Fibroblast of lung (primary cell): ENCODE measurements at regions not wholly inside any gene's neighbourhood (a gene's known extent, or its start where the extent isn't known, plus 50 kb on each side); places are given as distances from the start of the nearest gene placed in this dataset.

Experiments
- DNase-seq, 2 donors: peaks; one replicate each; pipeline versions ENCODE4 v3.0.0 to v3.0.0-alpha.2; 2010; ENCODE audit warnings: low read depth in 2 of 2
- H2AFZ ChIP-seq: 2 replicates; pipeline ENCODE4 v1.5.1; 2012; ENCODE audit warnings: low read length, control low read depth, inconsistent platforms
- H3K27ac ChIP-seq: 2 replicates; pipeline ENCODE4 v1.5.1; 2011; ENCODE audit warnings: low read length, control low read depth; ENCODE audit not compliant: insufficient read depth
- H3K27me3 ChIP-seq: 2 replicates; pipeline ENCODE4 v1.5.1; 2011; ENCODE audit warnings: mild to moderate bottlenecking, low read length; ENCODE audit not compliant: control insufficient read depth, insufficient read depth
- H3K36me3 ChIP-seq: 2 replicates; pipeline ENCODE4 v1.5.1; 2011; ENCODE audit warnings: low read length; ENCODE audit not compliant: control insufficient read depth, insufficient read depth
- H3K4me1 ChIP-seq: 2 replicates; pipeline ENCODE4 v1.5.1; 2011; ENCODE audit warnings: low read length; ENCODE audit not compliant: control insufficient read depth, insufficient read depth; ENCODE audit errors: extremely low read depth
- H3K4me2 ChIP-seq: 2 replicates; pipeline ENCODE4 v1.5.1; 2011; ENCODE audit warnings: low read length, control low read depth; ENCODE audit not compliant: insufficient read depth; ENCODE audit errors: extremely low read depth
- H3K4me3 ChIP-seq, 4 experiments: fragments of 200-600 bp in 1 of 4; sonication (generic) in 1 of 4; replicated peaks in 1 of 4; 2 replicates each; pipeline ENCODE4 v1.5.1; 2011 to 2016; ENCODE audit warnings: low read length in 4 of 4, low read depth in 3 of 4, mild to moderate bottlenecking in 3 of 4, control low read depth in 2 of 4, inconsistent platforms in 1 of 4, mixed read lengths in 1 of 4; ENCODE audit not compliant: insufficient read depth in 1 of 4; ENCODE audit errors: control extremely low read depth in 1 of 4
- H3K79me2 ChIP-seq: 2 replicates; pipeline ENCODE4 v1.5.1; 2012; ENCODE audit warnings: mild to moderate bottlenecking, low read length, inconsistent platforms; ENCODE audit not compliant: control insufficient read depth, insufficient read depth
- H3K9ac ChIP-seq: 2 replicates; pipeline ENCODE4 v1.5.1; 2011; ENCODE audit warnings: mild to moderate bottlenecking, low read length, control low read depth; ENCODE audit not compliant: insufficient read depth
- H3K9me3 ChIP-seq: 2 replicates; pipeline ENCODE4 v1.5.1; 2012; ENCODE audit warnings: low read depth, low read length; ENCODE audit not compliant: control insufficient read depth, insufficient read depth
- H4K20me1 ChIP-seq: 2 replicates; pipeline ENCODE4 v1.5.1; 2011; ENCODE audit warnings: low read length; ENCODE audit not compliant: control insufficient read depth, insufficient read depth; ENCODE audit errors: extremely low read depth
- CTCF ChIP-seq, 2 donors: IDR thresholded peaks in 1 of 2; conservative IDR thresholded peaks in 1 of 2; 1 replicate in 1 of 2; 2 replicates in 1 of 2; pipeline ENCODE4 v1.5.1; 2011 to 2012; ENCODE audit warnings: low read length in 2 of 2, control low read depth in 1 of 2, inconsistent platforms in 1 of 2, low read depth in 1 of 2, mild to moderate bottlenecking in 1 of 2
- EZH2 ChIP-seq: IDR thresholded peaks from 2 replicates; pipeline ENCODE4 v1.5.1; 2012; ENCODE audit warnings: low read length, control low read depth, mild to moderate bottlenecking; ENCODE audit errors: missing control alignments

- no peaks in the 10 kb centered on the region for H3K27me3 ChIP-seq
Observed at GRCh38 chr10:20632696-20633095, 264.4 kb downstream of the NEBL start.

GRCh38 chr10:20631229-20631628 lies 265.9 kb downstream of the NEBL start:
- Histone ChIP-seq H2AFZ (no peak overlapping the region), H3K4me1 (no peaks in the 10 kb centered on the region), H3K36me3 (no peaks in the 10 kb centered on the region), H3K79me2 (no peaks in the 10 kb centered on the region), H4K20me1 (no peaks in the 10 kb centered on the region), H3K9me3 (no peaks in the 10 kb centered on the region), H3K27ac (no peak overlapping the region), H3K9ac (no peak overlapping the region), H3K4me2 (no peak overlapping the region), H3K4me3 (no peak overlapping the region), H3K27me3 (no peaks in the 10 kb centered on the region)
- no peak for TF ChIP-seq CTCF (conservative IDR thresholded peaks at IDR 0.05 in 1 of 2, IDR thresholded peaks at IDR 0.05 in 1 of 2; ENCODE audit: low read depth in 1 of 2, low read length in 2 of 2)
- no peak for TF ChIP-seq EZH2
- no peak for DNase-seq

More at GRCh38 chr10:20632696-20633095, 264.4 kb downstream of the NEBL start:
- Histone ChIP-seq H3K4me3 (no peak overlapping the region), H2AFZ (no peak overlapping the region), H3K9me3 (no peaks in the 10 kb centered on the region), H3K27ac (no peak overlapping the region), H3K79me2 (no peaks in the 10 kb centered on the region), H3K4me1 (no peaks in the 10 kb centered on the region), H3K36me3 (no peaks in the 10 kb centered on the region), H4K20me1 (no peaks in the 10 kb centered on the region), H3K9ac (no peak overlapping the region), H3K4me2 (no peak overlapping the region)
- no peak for TF ChIP-seq CTCF (conservative IDR thresholded peaks at IDR 0.05 in 1 of 2, IDR thresholded peaks at IDR 0.05 in 1 of 2; ENCODE audit: low read depth in 1 of 2, low read length in 2 of 2)
- no peak for TF ChIP-seq EZH2
- DNase-seq = no peak

GRCh38 chr10:20630092-20630643 lies 266.9 kb downstream of the NEBL start:
- TF ChIP-seq CTCF (conservative IDR thresholded peaks at IDR 0.05 in 1 of 2, IDR thresholded peaks at IDR 0.05 in 1 of 2; ENCODE audit: low read depth in 1 of 2, low read length in 2 of 2) = no peak
- no peaks in the 10 kb centered on the region for H3K27me3 ChIP-seq

More at GRCh38 chr10:20630092-20630643, 266.9 kb downstream of the NEBL start:
- no peaks in the 10 kb centered on the region for H3K36me3 ChIP-seq
- peak in 1 of 2 donors; percentile 3 for DNase-seq
- no peak overlapping the region for H3K9ac ChIP-seq
- no peak overlapping the region for H3K4me3 ChIP-seq
- H3K4me2 ChIP-seq = no peak overlapping the region
- H3K79me2 ChIP-seq = no peaks in the 10 kb centered on the region
- H2AFZ ChIP-seq = no peak overlapping the region
- no peaks in the 10 kb centered on the region for H3K4me1 ChIP-seq
- H3K27ac ChIP-seq = no peak overlapping the region
- no peaks in the 10 kb centered on the region for H4K20me1 ChIP-seq
- no peaks in the 10 kb centered on the region for H3K9me3 ChIP-seq
